Suprapubic skin (tissue), 4 donors: ENCODE measurements at regions not wholly inside any gene's neighbourhood (a gene's known extent, or its start where the extent isn't known, plus 50 kb on each side); places are given as distances from the start of the nearest gene placed in this dataset.

Experiments
- DNase-seq, 2 donors: peaks; one replicate each; pipeline ENCODE4 v3.0.0-alpha.2; 2019; ENCODE audit warnings: low spot score in 2 of 2
- H3K27ac ChIP-seq: fragments of 200-600 bp; sonication (generic); one replicate; pipeline ENCODE4 v1.5.1; 2019
- H3K27me3 ChIP-seq: fragments of 200-600 bp; sonication (generic); one replicate; pipeline ENCODE4 v1.5.1; 2019
- H3K36me3 ChIP-seq: fragments of 200-600 bp; sonication (generic); one replicate; pipeline ENCODE4 v1.5.1; 2019
- H3K4me1 ChIP-seq: fragments of 200-600 bp; sonication (generic); one replicate; pipeline ENCODE4 v1.5.1; 2019
- H3K4me3 ChIP-seq: fragments of 200-600 bp; sonication (generic); one replicate; pipeline ENCODE4 v1.5.1; 2019; ENCODE audit warnings: mild to moderate bottlenecking
- H3K9me3 ChIP-seq: fragments of 200-600 bp; sonication (generic); one replicate; pipeline ENCODE4 v1.5.1; 2019
- EP300 ChIP-seq: sonication (generic); formaldehyde crosslinking; IDR thresholded peaks from one replicate; pipeline ENCODE4 v1.6.1; 2017; ENCODE audit warnings: antibody characterized with exemption
- POLR2A ChIP-seq, 2 donors: fragments of 450-650 bp; IDR thresholded peaks; one replicate each; pipeline ENCODE4 v1.6.1; 2017; ENCODE audit warnings: antibody characterized with exemption in 2 of 2, mild to moderate bottlenecking in 2 of 2, moderate library complexity in 2 of 2
- POLR2AphosphoS5 ChIP-seq, 3 donors: sonication (generic); formaldehyde crosslinking; IDR thresholded peaks; one replicate each; pipeline ENCODE4 v1.6.1; 2017; ENCODE audit warnings: antibody characterized with exemption in 3 of 3
- WGBS: methylation state at CpG from one replicate; pipeline ENCODE4 v1.1.5; 2018; 5-methylcytosine and 5-hydroxymethylcytosine counted together
- TF ChIP-seq, protein P1 (sequence below), 2 donors: fragments of 200-600 bp in 1 of 2; fragments of 450-650 bp in 1 of 2; sonication (generic) in 1 of 2; IDR thresholded peaks; one replicate each; pipeline ENCODE4 v1.5.1; 2016 to 2019; ENCODE audit warnings: antibody characterized with exemption in 2 of 2, mild to moderate bottlenecking in 1 of 2, moderate library complexity in 1 of 2

DNA sequence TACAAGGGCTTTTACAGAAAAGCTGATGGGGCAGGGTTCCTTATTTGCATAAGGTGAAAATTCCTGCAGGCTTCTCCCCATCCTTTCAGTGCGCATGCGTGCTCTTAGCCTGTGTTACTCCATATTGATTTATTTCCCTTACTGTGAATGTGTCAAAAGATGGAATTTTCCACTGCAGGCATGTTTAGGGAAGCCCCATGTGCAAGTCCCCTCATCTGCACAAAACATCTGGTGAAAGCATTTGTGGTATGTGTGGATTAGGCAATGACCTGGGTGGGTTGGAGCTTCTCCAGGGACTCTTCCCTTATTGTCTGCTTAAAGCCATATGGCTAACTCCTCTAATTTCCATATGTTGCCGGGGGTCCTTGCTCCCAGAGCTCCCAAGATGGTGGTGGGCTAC lies 912.7 kb upstream of the LRFN5 start:
- Histone ChIP-seq H3K27me3 (no peaks in the 10 kb centered on the region), H3K27ac (no peak overlapping the region), H3K9me3 (peaks cover 4% of the 10 kb centered on the region), H3K4me1 (no peaks in the 10 kb centered on the region), H3K36me3 (no peaks in the 10 kb centered on the region), H3K4me3 (no peak overlapping the region)
- TF ChIP-seq POLR2AphosphoS5 (IDR thresholded peaks at IDR 0.05) (no peak), EP300 (no peak), POLR2A (IDR thresholded peaks at IDR 0.05) (no peak)
- TF ChIP-seq, protein P1, sequence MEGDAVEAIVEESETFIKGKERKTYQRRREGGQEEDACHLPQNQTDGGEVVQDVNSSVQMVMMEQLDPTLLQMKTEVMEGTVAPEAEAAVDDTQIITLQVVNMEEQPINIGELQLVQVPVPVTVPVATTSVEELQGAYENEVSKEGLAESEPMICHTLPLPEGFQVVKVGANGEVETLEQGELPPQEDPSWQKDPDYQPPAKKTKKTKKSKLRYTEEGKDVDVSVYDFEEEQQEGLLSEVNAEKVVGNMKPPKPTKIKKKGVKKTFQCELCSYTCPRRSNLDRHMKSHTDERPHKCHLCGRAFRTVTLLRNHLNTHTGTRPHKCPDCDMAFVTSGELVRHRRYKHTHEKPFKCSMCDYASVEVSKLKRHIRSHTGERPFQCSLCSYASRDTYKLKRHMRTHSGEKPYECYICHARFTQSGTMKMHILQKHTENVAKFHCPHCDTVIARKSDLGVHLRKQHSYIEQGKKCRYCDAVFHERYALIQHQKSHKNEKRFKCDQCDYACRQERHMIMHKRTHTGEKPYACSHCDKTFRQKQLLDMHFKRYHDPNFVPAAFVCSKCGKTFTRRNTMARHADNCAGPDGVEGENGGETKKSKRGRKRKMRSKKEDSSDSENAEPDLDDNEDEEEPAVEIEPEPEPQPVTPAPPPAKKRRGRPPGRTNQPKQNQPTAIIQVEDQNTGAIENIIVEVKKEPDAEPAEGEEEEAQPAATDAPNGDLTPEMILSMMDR (IDR thresholded peaks at IDR 0.05), result no peak
- DNase-seq, result no peak
- 56% methylated on average over 3 of the region's 3 CpGs for WGBS

DNA sequence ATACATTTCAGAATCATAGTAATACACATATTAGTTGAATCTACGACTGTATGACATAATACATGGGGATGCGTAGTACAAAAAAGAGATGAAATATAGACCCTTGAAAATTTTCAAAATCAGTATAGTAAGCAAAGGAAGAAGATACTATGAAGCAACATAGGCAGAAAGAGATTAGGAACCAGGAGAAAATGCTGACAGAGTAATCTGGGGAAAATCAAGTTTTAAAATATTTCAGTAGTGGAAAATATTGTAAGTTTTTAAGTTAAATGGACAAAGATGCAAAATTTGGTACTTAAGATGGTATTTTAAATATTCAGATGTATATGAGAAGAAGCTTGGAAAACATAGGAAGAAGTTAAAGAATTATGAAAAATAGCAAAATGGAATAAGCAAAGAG lies 915.6 kb upstream of the LRFN5 start:
- Histone ChIP-seq H3K27ac (no peak overlapping the region), H3K27me3 (no peaks in the 10 kb centered on the region), H3K9me3 (peaks cover 4% of the 10 kb centered on the region), H3K4me3 (no peak overlapping the region), H3K36me3 (no peaks in the 10 kb centered on the region), H3K4me1 (no peaks in the 10 kb centered on the region)
- DNase-seq, result no peak
- TF ChIP-seq, protein P1 (IDR thresholded peaks at IDR 0.05), result no peak
- TF ChIP-seq POLR2A (IDR thresholded peaks at IDR 0.05) (no peak), EP300 (no peak), POLR2AphosphoS5 (IDR thresholded peaks at IDR 0.05) (no peak)
- WGBS, result 92% methylated on average over 2 of the region's 2 CpGs

DNA sequence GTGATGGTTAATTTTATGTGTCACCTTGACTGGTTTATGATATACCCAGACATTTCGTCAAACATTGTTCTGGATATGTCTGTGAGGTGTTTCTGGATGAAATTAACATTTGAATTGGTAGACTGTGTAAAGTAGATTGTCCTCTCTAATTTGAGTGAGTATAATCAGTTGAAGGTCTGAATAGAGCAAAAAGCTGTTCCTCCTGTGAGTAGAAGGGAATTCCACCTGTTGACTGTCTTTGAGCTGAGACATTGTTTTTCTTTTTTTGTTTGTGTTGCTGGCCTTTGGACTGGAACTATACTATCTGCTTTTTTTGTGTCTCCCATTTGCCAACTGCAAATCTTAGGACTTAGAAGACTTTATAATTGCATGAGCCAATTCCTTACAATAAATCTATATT lies 920.9 kb upstream of the LRFN5 start:
- WGBS, result 91% methylated on average over 1 of the region's 1 CpG
- H3K9me3 ChIP-seq, result no peaks in the 10 kb centered on the region

DNA sequence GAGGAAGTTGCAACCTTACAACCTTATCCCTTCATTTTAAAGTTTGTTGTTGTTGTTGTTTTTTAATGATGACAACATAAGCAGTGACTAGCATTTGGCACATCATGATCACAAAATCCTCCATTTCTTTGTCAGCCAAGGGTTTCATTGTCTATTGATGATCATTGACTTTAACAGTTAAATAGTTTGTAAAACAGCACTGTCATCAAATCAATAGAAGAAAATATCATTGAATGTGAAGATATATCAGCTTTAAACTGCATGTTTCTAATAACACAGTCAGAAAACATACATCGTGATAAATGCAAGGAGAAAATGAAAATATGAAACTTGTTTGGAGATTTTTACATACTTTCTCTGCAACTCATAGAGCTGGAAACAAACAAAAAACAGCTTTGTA lies 922.3 kb upstream of the LRFN5 start:
- 82% methylated on average over 1 of the region's 1 CpG for WGBS
- no peaks in the 10 kb centered on the region for H3K4me1 ChIP-seq
- H3K27me3 ChIP-seq, result no peaks in the 10 kb centered on the region
- no peak for DNase-seq
- H3K4me3 ChIP-seq, result no peak overlapping the region
- H3K36me3 ChIP-seq, result no peaks in the 10 kb centered on the region
- TF ChIP-seq POLR2AphosphoS5 (IDR thresholded peaks at IDR 0.05) (no peak), POLR2A (IDR thresholded peaks at IDR 0.05) (no peak), EP300 (no peak)
- TF ChIP-seq, protein P1 (IDR thresholded peaks at IDR 0.05), result no peak
- no peak overlapping the region for H3K27ac ChIP-seq
- H3K9me3 ChIP-seq, result no peaks in the 10 kb centered on the region

More for the DNA sequence above, 920.9 kb upstream of the LRFN5 start:
- Histone ChIP-seq H3K27ac (no peak overlapping the region), H3K27me3 (no peaks in the 10 kb centered on the region), H3K36me3 (no peaks in the 10 kb centered on the region), H3K4me3 (no peak overlapping the region), H3K4me1 (no peaks in the 10 kb centered on the region)
- TF ChIP-seq POLR2A (IDR thresholded peaks at IDR 0.05) (no peak), EP300 (no peak), POLR2AphosphoS5 (IDR thresholded peaks at IDR 0.05) (no peak)
- TF ChIP-seq, protein P1 (IDR thresholded peaks at IDR 0.05), result no peak
- no peak for DNase-seq

DNA sequence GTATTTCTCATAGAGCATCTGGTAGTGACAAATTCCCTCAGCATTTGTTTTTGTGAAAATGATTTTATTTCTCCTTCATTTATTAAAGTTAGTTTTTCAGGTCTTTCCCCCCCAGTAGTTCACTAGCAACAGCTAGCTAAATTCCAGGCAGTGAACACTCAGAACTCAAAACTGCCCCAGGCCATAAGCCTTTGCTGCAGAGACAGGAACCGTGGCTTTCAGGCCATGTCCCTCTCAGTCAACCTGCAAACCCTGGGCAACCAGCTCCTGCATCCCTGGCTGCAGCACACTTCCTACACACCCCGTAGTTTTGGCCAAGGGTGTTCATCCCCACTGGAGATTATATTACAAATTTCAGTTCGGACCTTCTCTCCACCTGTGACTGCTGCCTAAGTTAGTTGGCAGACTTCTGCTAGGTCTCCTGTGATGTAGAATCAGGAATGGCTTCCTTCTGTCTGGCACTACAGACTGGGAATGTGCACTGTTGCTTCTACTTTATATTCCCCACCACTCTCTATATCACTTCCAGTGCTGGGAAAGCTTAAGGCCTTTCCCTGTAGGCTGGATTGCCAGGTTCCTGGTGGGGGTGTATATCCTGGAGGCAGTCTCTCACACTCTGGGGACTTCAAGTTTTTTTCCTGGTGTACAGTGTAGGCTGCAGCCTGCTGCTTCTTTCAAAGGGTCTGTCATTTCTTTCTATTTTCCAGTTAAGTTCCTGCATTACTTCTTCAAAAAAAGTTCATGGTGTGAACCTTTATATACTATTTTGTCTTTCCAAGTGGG lies 924.4 kb upstream of the LRFN5 start:
- Histone ChIP-seq H3K27ac (no peak overlapping the region), H3K27me3 (no peaks in the 10 kb centered on the region), H3K4me3 (no peak overlapping the region), H3K36me3 (no peaks in the 10 kb centered on the region), H3K4me1 (no peaks in the 10 kb centered on the region), H3K9me3 (no peaks in the 10 kb centered on the region)
- TF ChIP-seq POLR2AphosphoS5 (IDR thresholded peaks at IDR 0.05), result no peak
- 59% methylated on average over 3 of the region's 3 CpGs for WGBS
- DNase-seq, result no peak
